ENCODE measurements at regions not wholly inside any gene's neighbourhood (a gene's known extent, or its start where the extent isn't known, plus 50 kb on each side); places are given as distances from the start of the nearest gene placed in this dataset.
"Not testable (repeated sequence)": the region's sequence is repeated elsewhere in the genome, so short reads cannot be mapped to it uniquely, and the experiment has no call there.

DNA sequence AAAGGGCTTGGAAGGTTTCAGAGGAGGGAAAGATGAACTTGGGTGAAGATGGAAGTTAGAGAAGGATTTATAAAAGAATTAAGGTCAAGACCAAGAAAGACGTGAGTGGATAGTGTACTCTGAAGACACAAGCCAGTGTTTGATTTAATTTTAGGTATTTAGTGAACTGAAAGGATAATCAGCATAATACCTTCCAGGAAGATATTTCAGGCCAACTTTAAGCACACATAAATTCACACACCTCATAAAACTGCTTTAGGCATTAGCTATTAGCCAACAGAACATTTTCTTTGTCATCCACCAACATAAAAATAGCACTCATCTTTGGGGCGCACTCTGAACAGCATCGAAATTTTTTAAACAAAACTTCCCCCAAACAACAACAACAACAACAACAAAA is 71.7 kb upstream of the CSNK1A1L start:
- peak overlapping the region; percentile 76 for H3K27ac ChIP-seq
- no peak overlapping the region for H3K4me3 ChIP-seq (ENCODE audit: low read depth in 1 of 2, low read length in 1 of 2)
- TF ChIP-seq, protein P1, sequence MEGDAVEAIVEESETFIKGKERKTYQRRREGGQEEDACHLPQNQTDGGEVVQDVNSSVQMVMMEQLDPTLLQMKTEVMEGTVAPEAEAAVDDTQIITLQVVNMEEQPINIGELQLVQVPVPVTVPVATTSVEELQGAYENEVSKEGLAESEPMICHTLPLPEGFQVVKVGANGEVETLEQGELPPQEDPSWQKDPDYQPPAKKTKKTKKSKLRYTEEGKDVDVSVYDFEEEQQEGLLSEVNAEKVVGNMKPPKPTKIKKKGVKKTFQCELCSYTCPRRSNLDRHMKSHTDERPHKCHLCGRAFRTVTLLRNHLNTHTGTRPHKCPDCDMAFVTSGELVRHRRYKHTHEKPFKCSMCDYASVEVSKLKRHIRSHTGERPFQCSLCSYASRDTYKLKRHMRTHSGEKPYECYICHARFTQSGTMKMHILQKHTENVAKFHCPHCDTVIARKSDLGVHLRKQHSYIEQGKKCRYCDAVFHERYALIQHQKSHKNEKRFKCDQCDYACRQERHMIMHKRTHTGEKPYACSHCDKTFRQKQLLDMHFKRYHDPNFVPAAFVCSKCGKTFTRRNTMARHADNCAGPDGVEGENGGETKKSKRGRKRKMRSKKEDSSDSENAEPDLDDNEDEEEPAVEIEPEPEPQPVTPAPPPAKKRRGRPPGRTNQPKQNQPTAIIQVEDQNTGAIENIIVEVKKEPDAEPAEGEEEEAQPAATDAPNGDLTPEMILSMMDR (IDR thresholded peaks at IDR 0.05), result no peak
- no peaks in the 10 kb centered on the region for H3K9me3 ChIP-seq
- no peaks in the 10 kb centered on the region for H3K27me3 ChIP-seq
- H3K36me3 ChIP-seq, result peaks cover 9% of the 10 kb centered on the region
- peaks cover 25 to 28% of the 10 kb centered on the region in 2 experiments for H3K4me1 ChIP-seq (ENCODE audit: control insufficient read depth in 1 of 2, insufficient read depth in 1 of 2, low read depth in 1 of 2, low read length in 1 of 2)

DNA sequence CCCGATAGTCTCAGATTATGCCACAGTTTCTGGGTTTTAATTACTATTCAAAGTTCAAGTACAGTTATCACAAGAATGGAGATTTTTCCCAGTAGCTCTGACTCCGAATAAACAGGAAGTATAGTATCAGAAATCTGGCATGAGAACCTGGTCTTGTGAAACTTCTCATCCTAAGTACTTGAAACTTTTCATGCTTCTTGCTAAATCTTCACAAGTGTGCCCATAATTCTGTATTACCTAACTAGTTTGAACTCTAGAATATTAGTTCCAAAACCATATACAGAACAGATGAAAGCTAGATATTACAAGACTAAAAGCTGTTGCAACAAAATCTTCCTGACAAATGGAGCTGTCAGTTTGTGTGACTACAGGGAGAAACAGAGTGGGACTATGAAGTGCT is 70.5 kb upstream of the CSNK1A1L start:
- peak overlapping the region; percentile 76 for H3K27ac ChIP-seq
- no peaks in the 10 kb centered on the region for H3K27me3 ChIP-seq
- peaks cover 16% of the 10 kb centered on the region for H3K36me3 ChIP-seq
- no peak overlapping the region for H3K4me3 ChIP-seq (ENCODE audit: low read depth in 1 of 2, low read length in 1 of 2)
- no peaks in the 10 kb centered on the region for H3K9me3 ChIP-seq
- TF ChIP-seq, protein P1 (IDR thresholded peaks at IDR 0.05), result no peak
- peaks cover 25 to 28% of the 10 kb centered on the region in 2 experiments for H3K4me1 ChIP-seq (ENCODE audit: control insufficient read depth in 1 of 2, insufficient read depth in 1 of 2, low read depth in 1 of 2, low read length in 1 of 2)

DNA sequence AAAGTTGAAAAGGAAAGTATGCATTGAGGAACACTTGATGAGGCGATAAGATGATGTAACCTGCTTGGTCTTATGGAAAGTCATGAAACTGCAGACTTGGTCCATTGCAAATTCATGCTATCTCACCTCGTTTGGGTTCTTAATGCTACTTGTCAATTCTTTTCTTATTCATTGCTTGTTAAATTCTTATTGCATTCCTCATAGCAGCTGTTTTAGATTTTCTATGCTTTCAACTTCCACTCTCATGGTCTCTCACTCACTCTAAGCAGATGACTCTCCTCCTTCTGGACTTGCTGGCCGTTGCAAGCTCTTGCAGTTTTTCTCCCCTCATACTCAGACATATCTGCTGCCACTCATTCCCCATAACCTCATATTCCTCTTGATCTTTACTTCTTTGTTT is 67.8 kb upstream of the CSNK1A1L start:
- H3K27ac ChIP-seq, result no peak overlapping the region

DNA sequence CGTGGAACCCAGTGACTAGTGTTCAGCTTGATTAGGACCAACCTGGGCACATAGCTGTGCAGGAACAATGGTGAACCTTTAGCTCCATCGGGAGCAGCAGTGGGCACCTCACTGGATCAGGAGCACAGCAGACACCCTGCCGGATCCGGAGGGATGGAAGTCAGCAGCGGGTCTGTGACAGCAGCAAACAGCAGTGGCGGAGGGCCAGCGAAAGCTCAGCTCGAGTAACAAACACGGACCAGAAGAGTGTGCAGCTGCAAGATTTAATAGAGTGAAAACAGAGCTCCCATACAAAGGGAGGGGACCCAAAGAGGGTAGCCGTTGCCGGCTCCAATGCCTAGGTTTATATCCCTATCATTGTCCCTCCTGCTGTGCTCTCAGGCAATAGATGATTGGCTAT is 66.8 kb upstream of the CSNK1A1L start:
- H3K9me3 ChIP-seq; H3K27ac ChIP-seq; H3K4me3 ChIP-seq (ENCODE audit: low read depth in 1 of 2, low read length in 1 of 2); H3K27me3 ChIP-seq: not testable (repeated sequence)
- H3K36me3 ChIP-seq, result peaks cover 16% of the 10 kb centered on the region
- peaks cover 24 to 26% of the 10 kb centered on the region in 2 experiments for H3K4me1 ChIP-seq (ENCODE audit: control insufficient read depth in 1 of 2, insufficient read depth in 1 of 2, low read depth in 1 of 2, low read length in 1 of 2)

More for the DNA sequence above, 67.8 kb upstream of the CSNK1A1L start:
- TF ChIP-seq, protein P1 (IDR thresholded peaks at IDR 0.05), result no peak
- peaks cover 25 to 28% of the 10 kb centered on the region in 2 experiments for H3K4me1 ChIP-seq (ENCODE audit: control insufficient read depth in 1 of 2, insufficient read depth in 1 of 2, low read depth in 1 of 2, low read length in 1 of 2)
- H3K4me3 ChIP-seq (ENCODE audit: low read depth in 1 of 2, low read length in 1 of 2), result no peak overlapping the region
- H3K9me3 ChIP-seq, result no peaks in the 10 kb centered on the region
- H3K36me3 ChIP-seq, result peaks cover 18% of the 10 kb centered on the region
- H3K27me3 ChIP-seq, result no peaks in the 10 kb centered on the region

DNA sequence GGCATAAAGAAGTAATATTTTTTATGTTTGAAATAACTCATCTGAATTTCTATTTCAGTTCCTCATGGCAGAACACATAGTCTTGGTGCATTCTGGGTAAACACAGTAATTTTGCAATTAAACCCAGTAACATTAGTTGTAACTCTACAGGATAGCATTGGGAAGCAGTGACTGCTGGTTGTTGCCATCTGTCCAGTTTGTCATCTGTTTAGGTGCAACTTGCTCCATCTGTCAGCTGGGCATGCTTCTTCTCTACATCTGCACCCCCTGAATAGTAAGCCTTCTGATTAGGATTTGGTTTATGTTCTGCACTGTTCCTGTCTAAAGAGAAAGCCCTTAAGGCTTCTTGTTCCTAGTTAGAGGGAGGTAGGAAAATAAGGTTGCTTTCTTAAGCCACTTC is 63.5 kb upstream of the CSNK1A1L start:
- Histone ChIP-seq H3K27me3 (no peaks in the 10 kb centered on the region), H3K27ac (peak overlapping the region; percentile 32), H3K36me3 (peaks cover 23% of the 10 kb centered on the region), H3K9me3 (no peaks in the 10 kb centered on the region), H3K4me3 (ENCODE audit: low read depth in 1 of 2, low read length in 1 of 2) (no peak overlapping the region), H3K4me1 (ENCODE audit: control insufficient read depth in 1 of 2, insufficient read depth in 1 of 2, low read depth in 1 of 2, low read length in 1 of 2) (peaks cover 0 to 3% of the 10 kb centered on the region in 2 experiments)
- TF ChIP-seq, protein P1 (IDR thresholded peaks at IDR 0.05), result no peak

DNA sequence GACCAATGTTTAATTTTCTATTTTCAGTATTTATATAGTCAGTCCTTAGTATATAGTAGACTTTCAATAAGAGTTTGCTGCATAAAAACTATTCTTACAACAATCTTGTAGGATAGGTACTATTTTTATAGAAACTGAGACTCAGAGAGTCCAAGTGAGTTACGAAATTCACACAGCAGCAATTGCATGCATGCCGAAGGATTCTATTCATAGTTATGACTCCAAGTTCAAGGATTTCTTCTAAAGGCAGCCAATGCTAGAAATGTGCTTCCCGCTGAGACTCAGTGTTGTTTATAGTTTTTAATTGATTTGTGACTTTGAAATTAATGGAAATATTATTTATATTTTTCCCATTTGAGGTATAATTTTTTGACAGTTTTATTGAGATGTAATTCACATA is 62.7 kb upstream of the CSNK1A1L start:
- Histone ChIP-seq H3K27ac (no peak overlapping the region), H3K4me3 (ENCODE audit: low read depth in 1 of 2, low read length in 1 of 2) (no peak overlapping the region), H3K9me3 (no peaks in the 10 kb centered on the region), H3K27me3 (no peaks in the 10 kb centered on the region), H3K4me1 (ENCODE audit: control insufficient read depth in 1 of 2, insufficient read depth in 1 of 2, low read depth in 1 of 2, low read length in 1 of 2) (peaks cover 0 to 3% of the 10 kb centered on the region in 2 experiments), H3K36me3 (peaks cover 23% of the 10 kb centered on the region)
- TF ChIP-seq, protein P1 (IDR thresholded peaks at IDR 0.05), result no peak
